Cerebellar cortex (tissue), 1 donor: ENCODE measurements at regions not wholly inside any gene's neighbourhood (a gene's known extent, or its start where the extent isn't known, plus 50 kb on each side); places are given as distances from the start of the nearest gene placed in this dataset.

Source experiments
- DNase-seq: peaks from one replicate; pipeline ENCODE4 v3.0.0-alpha.2; 2015; ENCODE audit warnings: low spot score

DNA sequence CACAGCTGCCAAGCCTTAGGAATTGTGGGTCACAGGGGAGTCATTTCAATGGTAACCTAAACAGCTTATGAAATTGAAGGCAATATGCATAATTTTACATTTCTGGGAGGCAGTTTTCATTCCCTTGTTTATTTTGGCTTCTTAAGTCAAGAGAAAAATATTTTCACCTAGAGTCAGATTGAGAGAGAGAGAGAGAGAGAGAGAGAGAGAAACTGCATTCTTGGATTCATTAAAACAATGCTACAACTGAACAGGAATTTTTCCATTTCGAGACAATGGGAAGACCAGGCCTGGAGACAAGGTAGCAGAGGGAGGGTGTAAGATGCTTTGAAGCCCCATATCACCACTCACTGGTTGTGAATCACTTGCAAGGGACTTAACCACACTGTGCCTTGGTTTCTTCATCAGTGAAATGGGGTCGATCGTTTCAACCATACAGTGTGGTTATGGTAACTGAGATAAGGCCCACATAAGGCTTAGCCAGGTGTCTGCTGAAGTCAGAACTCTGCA is 224.7 kb upstream of the IRX3 start:
- DNase-seq: no peak

DNA sequence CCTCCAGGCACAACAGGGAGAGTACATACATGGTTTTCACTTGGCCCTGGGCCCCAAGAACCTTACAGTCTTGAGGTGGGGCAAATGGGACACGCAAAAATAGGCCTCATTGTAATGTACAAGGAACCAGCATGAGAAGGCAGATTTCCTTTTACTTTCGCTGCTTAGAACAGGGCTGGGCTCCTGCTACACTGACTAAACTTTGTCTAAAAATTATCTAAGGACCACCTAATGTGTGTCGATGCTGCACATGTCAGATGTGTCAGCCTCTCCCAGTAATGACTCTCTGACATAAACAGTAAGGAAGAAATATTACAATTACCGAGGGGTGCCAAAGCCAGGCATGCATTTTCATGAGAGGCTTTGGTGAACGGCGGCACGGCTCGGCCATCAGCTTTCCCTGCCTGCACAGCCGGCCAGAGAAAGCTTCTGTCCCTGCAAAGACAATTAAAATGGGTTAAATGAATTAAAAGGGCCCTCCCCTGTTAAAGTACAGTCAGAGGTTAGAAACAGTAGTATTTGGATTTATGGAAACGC is 224.2 kb upstream of the IRX3 start:
- DNase-seq: no peak

GRCh38 chr16:54509456-54509855 is 222.9 kb upstream of the IRX3 start:
- DNase-seq: no peak

DNA sequence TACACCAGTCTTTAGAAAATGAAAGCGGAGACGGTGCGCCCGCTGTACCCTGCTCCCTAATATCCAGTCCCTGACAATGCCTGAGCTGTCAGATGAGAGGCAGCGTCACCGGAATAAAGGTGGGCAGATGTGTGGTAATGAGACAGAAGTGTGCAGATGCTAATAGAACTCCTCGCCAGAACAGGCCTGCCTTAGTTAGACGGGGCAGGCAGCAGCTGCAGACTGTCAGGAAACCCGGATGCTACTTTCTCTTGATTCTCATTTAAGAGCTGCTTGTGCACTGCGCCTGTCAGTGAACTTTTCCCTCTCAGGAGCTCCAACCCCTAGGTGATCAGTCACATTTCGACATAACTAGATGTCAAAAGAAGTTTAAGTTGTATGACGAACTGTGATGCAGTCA is 221.8 kb upstream of the IRX3 start:
- no peak for DNase-seq

GRCh38 chr16:54506741-54507500 is 220.3 kb upstream of the IRX3 start:
- no peak for DNase-seq

DNA sequence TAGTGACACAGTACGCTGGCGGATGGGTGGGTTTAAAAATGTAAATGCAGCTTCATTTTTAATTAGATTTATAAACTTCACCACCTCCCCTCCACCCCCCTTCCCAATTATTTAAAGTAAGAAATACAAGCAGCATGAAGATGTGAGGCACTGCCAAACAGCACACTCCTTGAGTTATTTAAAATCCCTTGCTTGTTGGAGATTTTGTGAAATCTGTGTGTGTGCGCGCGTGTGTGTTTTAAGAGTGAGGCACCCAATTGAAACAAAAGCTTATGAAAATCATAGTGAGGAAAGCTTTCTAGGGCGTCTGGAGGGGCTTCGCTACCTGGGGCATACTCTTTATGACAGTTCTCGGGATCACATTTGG is 219.6 kb upstream of the IRX3 start:
- DNase-seq: no peak

DNA sequence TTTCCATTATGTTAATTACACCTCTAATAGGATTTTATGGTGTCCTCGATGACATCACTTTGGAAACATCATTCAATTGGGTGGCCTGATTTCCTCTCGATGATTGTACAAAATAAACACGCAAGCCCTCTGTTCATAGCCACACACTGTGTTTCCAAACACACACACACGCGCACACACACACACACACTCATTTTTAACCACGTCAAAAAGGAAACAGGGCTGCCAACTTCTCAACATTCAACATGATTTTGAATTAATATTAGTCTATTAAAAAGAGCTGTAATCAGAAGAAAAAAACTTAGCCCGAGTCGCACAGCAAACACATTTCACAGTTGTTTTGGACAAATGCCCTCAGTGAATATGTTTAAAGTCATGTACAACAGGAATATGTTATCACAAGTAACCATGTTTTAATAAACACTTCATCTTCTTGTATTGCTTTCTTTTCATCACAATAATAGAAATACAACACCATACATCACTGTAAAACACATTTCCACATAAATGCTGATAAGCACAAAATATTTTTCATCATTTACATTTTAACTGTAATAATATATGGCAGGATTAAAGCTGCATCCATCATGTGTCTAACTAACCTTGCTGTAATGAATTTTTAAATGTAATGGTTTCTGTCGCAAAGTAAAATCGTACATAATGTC is 219.1 kb upstream of the IRX3 start:
- DNase-seq: no peak

DNA sequence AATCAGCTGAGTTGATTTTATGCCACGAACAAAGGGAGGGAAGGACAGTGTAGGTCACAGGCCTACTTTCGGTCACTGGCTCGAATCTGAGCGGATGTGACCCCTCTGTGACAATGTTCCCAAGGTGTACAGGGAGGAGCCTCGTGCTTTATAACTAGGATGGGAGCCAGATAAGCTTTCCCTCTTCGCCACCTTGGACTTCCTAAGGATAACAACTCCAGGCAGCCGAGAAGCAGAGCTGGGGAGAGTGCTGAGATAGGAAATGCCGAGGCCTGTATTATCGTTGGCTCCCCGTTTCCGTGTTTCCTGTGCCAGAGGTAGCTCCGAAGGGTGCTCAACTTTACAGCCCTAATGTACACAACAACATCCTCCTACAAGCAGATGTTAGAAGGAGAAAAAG is 217.8 kb upstream of the IRX3 start:
- no peak for DNase-seq

DNA sequence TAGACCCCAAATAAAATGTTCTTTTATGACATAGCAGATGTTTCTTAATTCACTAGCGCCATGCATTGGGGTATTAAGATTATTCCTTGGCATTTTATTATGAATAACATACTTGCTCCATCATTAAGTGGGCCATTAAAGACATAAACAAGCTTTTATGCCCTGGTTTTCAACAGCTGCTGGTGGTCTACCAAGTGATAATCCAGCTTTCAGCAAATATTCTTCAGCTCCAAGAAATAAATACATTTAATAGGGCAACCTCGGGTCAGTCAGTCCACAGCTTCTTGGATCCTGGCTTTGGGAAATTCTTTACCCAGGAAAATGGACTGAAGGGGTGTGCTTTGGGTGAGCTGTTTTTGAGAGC is 217.3 kb upstream of the IRX3 start:
- no peak for DNase-seq

GRCh38 chr16:54503011-54503855 is 216.6 kb upstream of the IRX3 start:
- peak; percentile 63 for DNase-seq

GRCh38 chr16:54501797-54502196 is 215.2 kb upstream of the IRX3 start:
- no peak for DNase-seq

GRCh38 chr16:54493594-54493993 is 207.0 kb upstream of the IRX3 start:
- no peak for DNase-seq

DNA sequence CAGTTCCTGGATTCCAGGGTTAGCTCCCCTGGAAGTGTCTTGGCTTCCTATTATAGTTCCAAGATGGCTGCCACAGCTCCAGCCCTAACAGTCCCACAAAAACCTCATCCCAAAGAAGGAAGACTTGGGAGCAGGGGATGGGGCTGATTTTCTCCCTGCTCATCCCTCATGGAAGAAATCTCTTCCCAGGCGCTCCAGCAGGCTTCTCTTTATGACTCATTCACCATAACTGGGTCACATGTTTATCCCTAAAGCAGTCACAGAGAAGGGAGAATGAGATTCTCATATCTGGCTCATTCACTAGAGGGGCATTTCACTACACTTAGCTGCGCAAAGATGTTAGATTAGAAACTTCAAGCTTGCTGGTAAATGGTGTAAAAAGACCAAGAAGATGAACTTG is 206.5 kb upstream of the IRX3 start:
- no peak for DNase-seq

GRCh38 chr16:54490112-54490488 is 203.5 kb upstream of the IRX3 start:
- DNase-seq: no peak

DNA sequence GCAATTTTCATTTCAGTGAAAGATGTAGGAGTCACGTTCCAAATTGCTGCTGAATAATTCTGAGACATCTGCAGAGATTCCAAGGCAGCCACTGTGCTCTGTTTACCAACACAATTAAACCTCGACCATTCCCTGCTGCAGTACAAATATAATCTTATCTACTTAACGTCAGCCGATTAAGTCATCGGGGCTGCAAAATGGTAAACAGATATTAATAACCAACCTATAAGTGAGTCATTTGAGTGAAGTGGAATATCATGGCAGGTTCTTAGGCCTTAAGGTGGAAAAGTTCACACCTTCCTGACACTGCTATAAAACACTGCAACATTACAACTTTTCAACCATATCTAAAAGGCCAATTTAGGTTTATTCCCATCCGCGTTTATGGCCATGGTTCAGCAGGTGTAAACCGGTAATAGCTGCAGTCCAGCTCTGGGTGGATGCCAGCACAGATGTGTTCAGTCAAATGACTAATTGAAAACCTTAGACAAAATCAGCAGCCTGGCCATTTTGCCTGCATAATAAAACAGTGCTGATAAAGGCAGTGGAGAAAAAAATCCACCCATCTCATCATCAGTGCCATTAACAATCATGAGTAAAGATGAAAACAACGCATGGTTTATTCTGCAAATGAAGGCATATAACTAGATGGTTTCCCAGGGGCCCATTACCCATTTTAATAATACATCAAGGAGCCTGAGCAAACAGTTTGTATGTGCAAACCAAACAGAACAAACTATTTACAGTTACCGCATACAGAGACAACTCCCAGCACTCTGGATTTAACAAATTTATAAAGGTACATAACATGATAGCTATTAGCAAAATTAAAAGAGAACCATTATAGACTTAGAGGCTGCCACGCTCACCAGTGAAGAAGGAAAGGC is 202.9 kb upstream of the IRX3 start:
- no peak for DNase-seq

GRCh38 chr16:54488729-54489128 is 202.1 kb upstream of the IRX3 start:
- no peak for DNase-seq

DNA sequence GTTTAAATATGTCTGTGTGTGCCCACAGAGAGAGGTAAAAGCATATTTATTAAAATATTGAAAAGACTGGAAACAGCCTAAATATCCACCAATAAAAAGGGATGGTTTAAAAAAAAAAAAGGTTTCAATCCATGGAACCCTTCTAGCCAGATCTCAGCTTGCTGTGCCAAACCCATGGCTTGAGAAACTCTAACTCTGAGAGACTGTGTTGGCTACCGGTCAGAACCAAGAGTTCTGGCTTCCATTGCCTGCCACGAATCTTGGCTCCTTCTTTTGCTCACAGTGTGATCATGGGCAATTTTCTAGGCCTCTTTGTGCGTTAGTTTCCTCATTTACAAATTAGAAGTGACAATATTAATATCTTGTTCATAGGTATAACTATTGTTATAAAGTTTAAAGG is 201.3 kb upstream of the IRX3 start:
- DNase-seq: no peak

DNA sequence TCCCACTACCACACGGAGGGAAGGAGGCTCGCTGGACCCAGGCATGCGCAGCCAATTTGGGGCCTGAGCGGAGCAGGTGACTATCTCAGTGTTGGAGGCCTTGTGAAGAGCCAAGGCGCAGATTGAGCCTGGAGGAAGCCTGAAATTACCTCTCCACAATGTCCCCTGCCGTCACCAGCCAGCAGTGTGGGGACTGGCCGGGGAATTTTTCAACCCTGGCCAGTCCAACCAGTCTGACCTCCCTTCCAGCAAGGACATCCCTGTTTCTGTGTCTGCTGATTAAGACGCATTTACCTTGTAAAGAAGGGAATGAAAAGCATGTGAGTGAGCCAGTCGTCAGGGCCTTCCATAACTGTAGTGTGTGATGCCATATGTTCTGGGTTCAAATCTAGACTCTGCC is 198.1 kb upstream of the IRX3 start:
- DNase-seq: no peak

GRCh38 chr16:54482892-54483574 is 196.4 kb upstream of the IRX3 start:
- no peak for DNase-seq

- no peak for DNase-seq
Observed at GRCh38 chr16:54480429-54480828, 193.8 kb upstream of the IRX3 start.

GRCh38 chr16:54479546-54479945 is 193.0 kb upstream of the IRX3 start:
- DNase-seq: no peak
